ENCODE measurements at regions not wholly inside any gene's neighbourhood (a gene's known extent, or its start where the extent isn't known, plus 50 kb on each side); places are given as distances from the start of the nearest gene placed in this dataset.
A peak's percentile ranks its signal among the peaks of the same experiment; 100 is the strongest.

DNA sequence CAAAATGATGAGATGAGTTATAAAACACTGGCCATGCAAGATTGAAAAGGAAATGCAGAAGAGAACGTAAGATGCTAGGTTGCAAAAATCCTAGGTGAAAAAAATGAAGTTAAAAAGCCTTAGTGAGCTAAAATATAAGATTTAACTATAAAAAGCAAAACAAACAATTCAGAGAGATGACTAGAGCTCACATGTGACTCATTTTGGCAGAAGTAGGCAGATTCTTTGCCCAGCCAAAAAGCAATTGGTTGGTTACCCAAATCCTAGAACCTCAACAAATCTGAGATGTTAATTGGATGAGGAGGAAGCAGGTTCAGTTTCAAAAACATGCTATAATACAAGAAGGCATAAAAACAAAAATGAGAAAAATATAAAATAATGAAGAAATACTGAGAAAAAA, 249.1 kb downstream of the OGFRL1 start:
- H3K4me3 ChIP-seq (ENCODE audit: control insufficient read depth, low read depth, low read length) = no peak overlapping the region
- TF ChIP-seq, protein P1, sequence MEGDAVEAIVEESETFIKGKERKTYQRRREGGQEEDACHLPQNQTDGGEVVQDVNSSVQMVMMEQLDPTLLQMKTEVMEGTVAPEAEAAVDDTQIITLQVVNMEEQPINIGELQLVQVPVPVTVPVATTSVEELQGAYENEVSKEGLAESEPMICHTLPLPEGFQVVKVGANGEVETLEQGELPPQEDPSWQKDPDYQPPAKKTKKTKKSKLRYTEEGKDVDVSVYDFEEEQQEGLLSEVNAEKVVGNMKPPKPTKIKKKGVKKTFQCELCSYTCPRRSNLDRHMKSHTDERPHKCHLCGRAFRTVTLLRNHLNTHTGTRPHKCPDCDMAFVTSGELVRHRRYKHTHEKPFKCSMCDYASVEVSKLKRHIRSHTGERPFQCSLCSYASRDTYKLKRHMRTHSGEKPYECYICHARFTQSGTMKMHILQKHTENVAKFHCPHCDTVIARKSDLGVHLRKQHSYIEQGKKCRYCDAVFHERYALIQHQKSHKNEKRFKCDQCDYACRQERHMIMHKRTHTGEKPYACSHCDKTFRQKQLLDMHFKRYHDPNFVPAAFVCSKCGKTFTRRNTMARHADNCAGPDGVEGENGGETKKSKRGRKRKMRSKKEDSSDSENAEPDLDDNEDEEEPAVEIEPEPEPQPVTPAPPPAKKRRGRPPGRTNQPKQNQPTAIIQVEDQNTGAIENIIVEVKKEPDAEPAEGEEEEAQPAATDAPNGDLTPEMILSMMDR (IDR thresholded peaks at IDR 0.05; ENCODE audit: control insufficient read depth, insufficient read depth, low read depth, low read length, missing control alignments) = no peak
- DNase-seq (ENCODE audit: low read depth) = peak; percentile 32

DNA sequence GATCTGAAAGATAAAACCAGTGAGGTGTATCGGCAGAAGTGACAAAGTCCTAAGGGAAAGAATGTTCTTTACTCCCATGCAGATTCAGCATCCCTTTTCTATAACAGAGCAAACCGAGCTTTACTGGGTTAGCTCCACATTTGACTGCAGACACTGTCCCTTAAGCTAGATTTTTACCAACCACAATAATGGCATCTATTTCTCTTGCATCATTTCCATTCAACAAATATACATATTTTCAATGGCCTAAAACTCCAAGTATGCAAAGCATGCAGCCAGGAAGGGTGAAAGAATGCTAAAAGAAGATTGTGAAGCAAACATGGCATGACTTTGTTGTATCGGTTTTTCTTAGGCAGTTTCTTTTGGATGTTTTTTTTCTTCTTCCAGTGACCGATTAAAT, 255.4 kb downstream of the OGFRL1 start:
- no peak overlapping the region for H3K4me3 ChIP-seq (ENCODE audit: control insufficient read depth, low read depth, low read length)
- TF ChIP-seq, protein P1 (IDR thresholded peaks at IDR 0.05; ENCODE audit: control insufficient read depth, insufficient read depth, low read depth, low read length, missing control alignments) = no peak
- peak; percentile 10 for DNase-seq (ENCODE audit: low read depth)

DNA sequence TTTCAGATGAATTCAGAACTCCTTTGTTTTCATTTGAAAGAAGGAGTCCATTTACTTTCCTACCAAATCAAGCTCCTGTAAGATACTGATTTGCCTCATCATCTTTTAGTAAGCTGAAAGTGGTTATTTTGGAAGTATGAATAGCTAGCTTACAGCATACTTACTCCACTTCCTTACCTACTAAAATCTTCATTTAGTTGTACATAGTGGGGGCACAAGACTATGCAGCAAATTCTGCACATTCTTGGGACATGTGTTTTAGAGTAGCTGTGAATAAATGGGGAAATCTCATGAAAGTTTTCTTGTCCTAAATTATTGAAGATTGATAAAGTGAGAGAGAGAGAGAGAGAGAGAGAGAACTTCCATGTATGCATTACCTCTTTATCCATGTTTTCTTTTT, 256.3 kb downstream of the OGFRL1 start:
- DNase-seq (ENCODE audit: low read depth) = no peak
- TF ChIP-seq, protein P1 (IDR thresholded peaks at IDR 0.05; ENCODE audit: control insufficient read depth, insufficient read depth, low read depth, low read length, missing control alignments) = no peak
- H3K4me3 ChIP-seq (ENCODE audit: control insufficient read depth, low read depth, low read length) = no peak overlapping the region

DNA sequence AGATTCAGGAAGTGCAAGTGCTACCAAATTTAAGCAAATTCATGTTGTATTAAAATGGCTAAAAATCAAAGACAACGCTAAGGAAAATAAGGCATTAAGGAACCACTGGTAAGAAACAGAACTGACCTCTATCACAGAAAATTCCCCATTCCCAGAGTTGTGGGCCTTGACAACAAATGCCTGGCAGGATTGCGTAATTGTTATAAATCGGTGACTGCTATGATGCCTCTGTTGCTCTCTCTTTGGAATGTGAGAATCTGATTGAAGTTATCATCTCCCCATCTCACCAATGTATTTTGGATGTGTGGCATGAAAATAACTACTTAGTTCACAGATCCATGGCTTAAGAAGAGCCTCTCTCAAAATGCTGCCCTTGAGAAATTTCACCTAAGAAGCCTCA, 257.3 kb downstream of the OGFRL1 start:
- DNase-seq (ENCODE audit: low read depth) = no peak
- no peak overlapping the region for H3K4me3 ChIP-seq (ENCODE audit: control insufficient read depth, low read depth, low read length)
- TF ChIP-seq, protein P1 (IDR thresholded peaks at IDR 0.05; ENCODE audit: control insufficient read depth, insufficient read depth, low read depth, low read length, missing control alignments) = no peak

DNA sequence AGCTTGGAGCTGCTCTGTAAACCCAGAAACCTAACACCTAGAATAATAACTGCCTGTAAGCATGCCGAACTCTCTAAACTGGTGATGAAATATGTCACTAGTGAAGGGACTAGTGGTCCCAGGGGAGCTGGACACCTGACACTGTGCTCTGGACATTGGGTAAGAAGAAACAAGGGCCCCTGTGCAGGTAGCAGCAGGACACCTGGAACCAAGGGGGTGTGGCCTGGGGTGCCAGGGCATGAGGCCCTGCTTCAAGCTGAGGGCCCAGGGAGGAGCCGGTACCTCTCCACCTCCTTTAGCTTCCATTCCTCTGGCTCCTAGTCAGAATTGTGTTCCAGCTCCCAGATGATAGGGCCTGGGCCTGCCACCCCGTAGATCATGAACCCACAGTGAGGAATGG, 263.2 kb downstream of the OGFRL1 start:
- TF ChIP-seq, protein P1 (IDR thresholded peaks at IDR 0.05; ENCODE audit: control insufficient read depth, insufficient read depth, low read depth, low read length, missing control alignments) = no peak
- DNase-seq (ENCODE audit: low read depth) = no peak
- H3K4me3 ChIP-seq (ENCODE audit: control insufficient read depth, low read depth, low read length) = no peak overlapping the region

DNA sequence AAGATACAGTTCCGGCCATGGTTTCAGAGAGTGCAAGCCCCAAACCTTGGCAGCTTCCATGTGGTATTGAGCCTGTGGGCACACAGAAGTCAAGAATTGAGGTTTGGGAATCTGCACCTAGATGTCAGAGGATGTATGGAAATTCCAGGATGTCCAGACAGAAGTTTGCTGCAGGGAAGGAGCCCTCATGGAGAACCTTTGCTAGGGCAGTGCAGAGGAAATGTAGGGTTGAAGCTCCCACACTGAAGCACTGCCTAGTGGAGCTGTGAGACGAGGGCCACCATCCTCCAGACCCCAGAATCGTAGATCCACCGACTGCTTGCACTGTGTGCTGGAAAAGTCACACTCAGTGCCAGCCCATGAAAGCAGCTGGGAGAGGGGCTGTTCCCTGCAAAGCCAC, 267.5 kb downstream of the OGFRL1 start:
- no peak overlapping the region for H3K4me3 ChIP-seq (ENCODE audit: control insufficient read depth, low read depth, low read length)
- DNase-seq (ENCODE audit: low read depth) = no peak
- TF ChIP-seq, protein P1 (IDR thresholded peaks at IDR 0.05; ENCODE audit: control insufficient read depth, insufficient read depth, low read depth, low read length, missing control alignments) = no peak

DNA sequence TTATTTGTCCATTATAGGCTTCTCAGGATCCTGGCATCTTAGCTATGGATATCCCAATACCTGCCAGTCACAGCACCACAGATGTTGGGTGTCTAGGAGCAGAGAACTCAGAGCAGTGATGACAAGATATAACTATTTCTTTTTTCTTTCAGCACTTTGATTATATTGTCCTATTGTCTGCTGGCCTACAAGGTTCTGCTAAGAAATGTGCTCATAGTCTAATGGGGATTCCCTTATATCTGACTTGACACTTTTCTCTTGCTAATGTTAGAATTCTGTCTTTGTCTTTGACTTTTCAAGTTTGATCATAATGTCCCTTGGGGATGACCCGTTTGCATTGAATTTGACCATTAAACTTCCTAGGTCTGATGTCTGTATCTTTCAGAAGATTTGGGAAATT, 270.4 kb downstream of the OGFRL1 start:
- TF ChIP-seq, protein P1 (IDR thresholded peaks at IDR 0.05; ENCODE audit: control insufficient read depth, insufficient read depth, low read depth, low read length, missing control alignments) = no peak
- no peak overlapping the region for H3K4me3 ChIP-seq (ENCODE audit: control insufficient read depth, low read depth, low read length)
- no peak for DNase-seq (ENCODE audit: low read depth)

Measured in AG09309 (cell line).